ENCODE measurements at regions not wholly inside any gene's neighbourhood (a gene's known extent, or its start where the extent isn't known, plus 50 kb on each side); places are given as distances from the start of the nearest gene placed in this dataset.

- TF ChIP-seq MAX (CRISPR knock-in tag; IDR thresholded peaks at IDR 0.05) (no peak), CBFA2T2 (conservative IDR thresholded peaks at IDR 0.05) (peak; percentile 53), POLR2AphosphoS5 (IDR thresholded peaks at IDR 0.05; ENCODE audit: control insufficient read depth, insufficient read depth, low read depth, low read length) (no peak), NFRKB (IDR thresholded peaks at IDR 0.05; ENCODE audit: low read depth) (no peak), ZEB2 (IDR thresholded peaks at IDR 0.05) (peak; percentile 66; the same call in 1 of the 2 replicates), MXI1 (IDR thresholded peaks at IDR 0.05; ENCODE audit: low read depth, low read length) (no peak), ETS2 (tag; IDR thresholded peaks at IDR 0.05; ENCODE audit: borderline replicate concordance, poor library complexity, severe bottlenecking) (no peak), KAT8 (IDR thresholded peaks at IDR 0.05; ENCODE audit: low read depth) (no peak), DDX20 (tag; IDR thresholded peaks at IDR 0.05; ENCODE audit: low read depth) (no peak), MAFG (tag; conservative IDR thresholded peaks at IDR 0.05) (0 out of 2 replicates have a peak, but pooled peaks have one; percentile 5), CBFA2T3 (IDR thresholded peaks at IDR 0.05) (peak; percentile 67), ZBED1 (IDR thresholded peaks at IDR 0.05) (no peak), TCF7 (IDR thresholded peaks at IDR 0.05; ENCODE audit: borderline replicate concordance) (0 out of 2 replicates have a peak, but pooled peaks have one; percentile 46), NCOA4 (IDR thresholded peaks at IDR 0.05; ENCODE audit: partially characterized antibody) (no peak), TFE3 (CRISPR knock-in tag; IDR thresholded peaks at IDR 0.05) (no peak), CTCF (IDR thresholded peaks at IDR 0.05 in 2 of 3, conservative IDR thresholded peaks at IDR 0.05 in 1 of 3; ENCODE audit: insufficient read depth in 2 of 3, low read depth in 1 of 3, low read length in 3 of 3) (no peak), ATF6 (CRISPR knock-in tag; IDR thresholded peaks at IDR 0.05) (no peak), HNRNPUL1 (IDR thresholded peaks at IDR 0.05; ENCODE audit: low read length) (no peak), PKNOX1 (IDR thresholded peaks at IDR 0.05) (0 out of 2 replicates have a peak, but pooled peaks have one; percentile 7), SIRT6 (IDR thresholded peaks at IDR 0.05; ENCODE audit: low read depth, low read length) (no peak), ZSCAN29 (IDR thresholded peaks at IDR 0.05) (no peak), POLR2G (IDR thresholded peaks at IDR 0.05; ENCODE audit: low read depth, low read length) (no peak), TAF9B (IDR thresholded peaks at IDR 0.05; ENCODE audit: partially characterized antibody) (no peak), KLF1 (tag; IDR thresholded peaks at IDR 0.05) (no peak), KDM1A (IDR thresholded peaks at IDR 0.05) (peak in 1 of 2 experiments; percentile 23; a peak in 1 of 4 replicates), C11orf30 (IDR thresholded peaks at IDR 0.05; ENCODE audit: low read depth) (no peak)
Observed at GRCh38 chrX:121754301-121754700, 706.9 kb downstream of the GLUD2 start (continued).

Data from K562 (cell line).